HUDEP-2 (cell line): ENCODE measurements at regions not wholly inside any gene's neighbourhood (a gene's known extent, or its start where the extent isn't known, plus 50 kb on each side); places are given as distances from the start of the nearest gene placed in this dataset.
A peak's percentile ranks its signal among the peaks of the same experiment; 100 is the strongest.
"Not testable (repeated sequence)": the region's sequence is repeated elsewhere in the genome, so short reads cannot be mapped to it uniquely, and the experiment has no call there.

Experiments
- DNase-seq, 76 experiments: peaks; one replicate each; lab custom pipeline; 2025; ENCODE audit not compliant: unreplicated experiment in 76 of 76; lab: John Stamatoyannopoulos, UW

- no peak for DNase-seq
These were observed 156.2 kb upstream of the THSD7A start for GRCh38 chr7:11988186-11988585.

GRCh38 chr7:12002428-12002827 lies 170.4 kb upstream of the THSD7A start:
- no peak for DNase-seq

GRCh38 chr7:12004581-12004980 lies 172.6 kb upstream of the THSD7A start:
- DNase-seq, result no peak

GRCh38 chr7:12007576-12007975 lies 175.6 kb upstream of the THSD7A start:
- no peak for DNase-seq

- DNase-seq, result no peak
These were observed 182.0 kb upstream of the THSD7A start for GRCh38 chr7:12013983-12014382.

DNA sequence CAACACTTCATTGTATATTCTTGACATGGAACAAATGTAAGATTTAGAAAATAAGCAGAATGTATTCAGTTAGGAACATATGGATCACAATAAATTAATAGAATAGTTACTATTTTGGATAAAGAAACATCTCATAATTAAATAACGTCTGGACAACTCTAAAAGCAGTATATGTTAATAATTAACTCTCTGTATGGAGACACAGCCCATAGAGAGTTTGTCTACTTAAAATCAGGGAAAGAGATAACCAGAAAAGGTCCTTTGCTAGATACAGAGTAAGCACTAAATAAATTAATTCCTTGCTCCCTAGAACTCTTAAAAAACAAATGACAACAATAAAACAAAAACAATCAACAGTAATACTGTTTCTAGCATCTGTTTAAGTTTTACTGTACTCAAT lies 184.4 kb upstream of the THSD7A start:
- DNase-seq, result no peak

DNA sequence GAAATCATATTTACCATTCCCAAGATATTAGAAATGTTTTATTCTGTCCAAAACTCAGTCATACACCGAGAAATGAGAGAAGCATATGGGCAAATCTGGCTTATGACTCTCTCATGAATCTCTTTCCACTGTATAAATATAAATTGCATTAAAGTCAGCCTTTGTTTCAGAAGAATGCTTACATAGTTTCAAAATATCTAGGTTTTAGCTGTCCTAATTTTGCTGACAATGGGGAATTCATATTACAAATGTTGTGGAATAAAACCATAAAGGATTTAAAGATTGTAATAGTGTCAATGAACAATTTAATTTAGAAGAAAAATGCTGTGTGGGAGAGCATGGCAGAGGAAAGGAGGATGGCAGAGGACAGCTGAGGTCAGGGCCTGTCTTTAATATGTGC lies 185.0 kb upstream of the THSD7A start:
- no peak for DNase-seq

GRCh38 chr7:12022011-12022410 lies 189.1 kb upstream of the TMEM106B start:
- not testable (repeated sequence) for DNase-seq

GRCh38 chr7:12025246-12025645 lies 185.8 kb upstream of the TMEM106B start:
- DNase-seq, result no peak

- DNase-seq, result no peak
These were observed 182.6 kb upstream of the TMEM106B start for GRCh38 chr7:12028508-12028907.

DNA sequence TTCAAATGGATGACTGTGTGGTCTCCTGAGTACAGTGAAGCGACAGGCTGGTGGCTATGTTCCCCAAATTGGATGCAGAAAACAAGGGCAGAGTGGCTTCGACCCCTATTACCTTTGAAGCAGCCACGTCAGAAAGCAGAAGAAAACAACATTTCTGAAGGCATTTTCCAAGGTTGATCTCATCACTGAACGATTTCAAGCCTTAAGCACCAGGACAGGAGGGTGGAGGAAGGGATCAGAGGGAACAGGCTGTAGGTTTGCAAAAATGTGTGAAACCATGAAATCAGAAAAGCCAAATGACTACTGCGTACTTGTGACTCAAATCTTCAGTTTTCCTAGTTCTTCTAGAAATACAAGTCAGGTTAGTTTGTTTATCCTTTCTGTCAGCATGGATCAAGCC lies 181.0 kb upstream of the TMEM106B start:
- DNase-seq, result no peak

- no peak for DNase-seq
These were observed 179.9 kb upstream of the TMEM106B start for GRCh38 chr7:12031186-12031585.

DNA sequence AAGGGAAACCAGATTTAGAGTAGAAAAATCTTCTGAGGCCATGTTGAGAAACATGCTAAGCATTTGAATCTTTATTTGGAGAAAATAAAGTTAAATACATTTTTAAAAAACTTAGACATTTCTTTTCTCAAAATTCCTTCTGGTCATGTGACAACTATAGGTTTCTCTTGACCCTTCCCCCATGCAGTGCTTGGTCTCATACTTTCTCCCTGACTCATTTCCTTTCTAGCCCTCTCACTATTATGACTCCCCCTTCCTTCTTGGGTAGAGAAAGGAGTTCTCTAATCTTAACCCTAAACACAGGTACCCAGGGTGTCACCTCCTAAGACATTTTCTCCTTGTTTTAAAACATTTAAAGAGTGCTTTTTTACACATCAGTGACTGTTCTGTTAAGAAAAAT lies 179.5 kb upstream of the TMEM106B start:
- DNase-seq, result no peak

DNA sequence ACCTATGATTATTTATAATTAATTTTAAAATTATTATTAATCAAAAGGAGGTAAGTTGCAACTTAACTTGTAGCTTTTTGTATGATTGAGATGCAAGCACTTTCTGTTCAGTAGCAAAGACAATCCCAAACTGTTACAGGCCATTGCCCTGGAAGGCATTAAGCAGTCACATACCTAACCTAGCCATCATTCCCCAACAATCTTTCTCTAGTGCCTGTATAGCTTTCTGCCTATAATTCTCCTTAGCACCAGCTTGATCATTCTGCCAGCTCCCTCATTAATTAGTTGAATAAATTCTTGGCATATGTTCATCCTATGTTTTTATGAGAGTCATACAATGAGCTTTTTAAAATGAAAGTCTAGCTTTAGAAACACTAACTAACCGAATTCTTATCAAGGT lies 178.9 kb upstream of the TMEM106B start:
- DNase-seq, result no peak

DNA sequence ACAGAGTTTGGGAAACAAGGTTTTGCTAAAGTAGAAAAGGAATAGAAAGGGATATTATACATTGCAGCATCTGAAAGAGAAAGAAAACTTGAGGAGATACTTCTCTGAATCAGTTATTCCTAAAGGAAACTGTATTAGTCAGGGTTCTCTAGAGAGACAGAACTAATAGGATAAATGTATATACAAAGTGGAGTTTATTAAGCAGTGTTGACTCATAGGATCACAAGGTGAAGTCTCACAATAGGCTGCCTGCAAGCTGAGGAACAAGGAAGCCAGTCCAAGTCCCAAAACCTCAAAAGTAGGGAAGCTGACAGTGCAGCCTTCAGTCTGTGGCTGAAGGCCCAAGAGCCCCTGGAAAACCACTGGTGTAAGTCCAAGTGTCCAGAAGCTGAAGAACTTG lies 167.6 kb upstream of the TMEM106B start:
- not testable (repeated sequence) for DNase-seq

GRCh38 chr7:12052211-12052610 lies 158.9 kb upstream of the TMEM106B start:
- no peak for DNase-seq

- DNase-seq, result no peak
These were observed 157.5 kb upstream of the TMEM106B start for GRCh38 chr7:12053561-12053960.

DNA sequence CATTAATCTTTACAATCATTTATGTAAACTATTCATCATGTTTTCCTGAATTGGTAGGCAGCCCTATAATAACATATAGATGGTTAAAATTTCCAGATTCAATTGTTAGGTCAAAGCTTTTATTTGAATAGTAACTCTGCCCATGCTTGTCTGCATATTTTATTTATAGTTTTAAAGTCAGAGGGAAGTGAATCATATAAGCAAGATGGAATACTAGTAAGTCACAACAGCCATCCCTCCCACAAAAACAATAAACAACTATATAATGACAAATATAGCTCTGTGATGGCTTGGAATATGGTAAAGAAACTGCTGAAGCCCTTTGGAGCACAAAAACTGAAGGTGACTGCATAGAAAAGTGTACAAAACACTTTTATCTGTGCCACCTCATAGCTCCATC lies 156.3 kb upstream of the TMEM106B start:
- DNase-seq, result no peak

DNA sequence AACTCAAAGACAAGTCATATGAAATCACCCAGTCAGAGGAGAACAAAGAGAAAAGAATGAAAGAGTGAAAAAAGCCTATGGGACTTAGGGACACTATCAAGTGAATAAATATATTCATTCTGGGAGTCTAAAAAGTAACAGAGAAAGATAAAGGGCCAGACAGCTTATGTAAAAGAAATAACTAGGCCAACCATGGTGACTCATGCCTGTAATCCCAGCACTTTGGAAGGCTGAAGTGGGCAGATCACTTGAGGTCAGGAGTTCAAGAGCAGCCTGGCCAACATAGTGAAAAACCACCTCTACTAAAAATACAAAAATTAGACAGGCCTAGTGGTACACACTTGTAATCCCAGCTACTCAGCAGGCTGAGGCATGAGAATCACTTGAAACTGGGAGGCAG lies 154.7 kb upstream of the TMEM106B start:
- DNase-seq, result no peak

GRCh38 chr7:12056977-12057376 lies 154.1 kb upstream of the TMEM106B start:
- no peak for DNase-seq

DNA sequence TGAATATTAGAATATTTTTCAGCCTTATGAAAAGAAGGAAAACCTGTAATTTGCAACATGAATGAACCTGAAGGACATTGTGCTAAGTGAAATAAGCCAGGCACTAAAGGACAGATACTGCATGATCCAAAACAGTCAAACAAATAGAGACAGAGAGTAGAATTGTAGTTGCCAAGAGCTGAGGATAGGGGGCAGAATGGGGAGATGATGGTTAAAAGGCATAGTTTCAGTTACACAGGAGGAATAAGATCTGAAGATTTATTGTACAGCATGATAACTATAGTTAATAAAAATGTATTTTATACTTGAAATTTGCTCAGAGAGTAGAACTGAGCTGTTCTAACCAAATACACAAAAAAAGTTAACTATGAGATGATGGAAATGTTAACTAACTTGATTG lies 149.0 kb upstream of the TMEM106B start:
- DNase-seq, result peak in 5 of 76 experiments; percentile 0 to 4 (median 3)

DNA sequence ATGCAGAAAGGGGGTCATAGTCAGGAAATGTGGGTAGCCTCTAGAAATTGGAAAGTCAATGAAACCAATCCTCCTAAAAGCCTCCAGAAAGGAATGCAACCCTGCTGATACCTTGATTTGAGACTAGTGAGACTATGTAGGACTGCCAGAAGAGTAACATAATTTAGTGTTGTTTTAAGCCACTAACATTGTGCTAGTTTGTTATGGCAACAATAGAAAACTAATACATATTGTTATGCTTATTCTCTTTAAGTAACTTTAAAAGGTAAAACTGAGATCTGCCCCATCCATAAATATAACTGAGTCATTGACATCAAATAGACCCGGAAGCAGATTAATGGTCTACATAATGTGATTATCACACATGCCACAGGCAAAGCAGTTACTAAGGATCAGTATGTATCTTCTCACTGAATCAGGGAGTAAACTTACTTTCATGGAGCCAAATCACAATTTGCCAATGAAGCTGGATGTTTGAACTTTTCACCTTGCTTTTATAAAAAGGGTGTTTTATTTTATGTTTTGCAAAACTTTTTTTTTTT lies 146.4 kb upstream of the TMEM106B start:
- DNase-seq, result no peak

DNA sequence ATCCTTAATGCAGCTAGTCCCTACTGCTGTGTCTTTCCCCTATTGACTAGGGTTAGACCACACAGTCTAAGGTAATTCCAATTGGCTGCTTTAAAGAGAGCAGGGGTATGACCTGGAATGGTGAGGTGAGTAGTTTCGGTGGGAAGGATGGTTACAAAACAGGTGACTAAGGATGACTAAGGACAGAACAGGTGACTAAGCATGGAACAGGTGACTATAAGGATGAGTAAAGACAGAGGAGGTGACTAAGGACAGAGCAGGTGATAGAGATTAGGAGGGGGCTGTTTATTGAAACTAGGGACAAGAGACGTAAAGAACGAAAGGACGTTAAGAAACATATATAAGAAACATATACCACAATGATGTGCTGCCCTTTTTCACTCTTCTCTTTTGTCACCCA lies 145.1 kb upstream of the TMEM106B start:
- no peak for DNase-seq
